ENCODE measurements at regions not wholly inside any gene's neighbourhood (a gene's known extent, or its start where the extent isn't known, plus 50 kb on each side); places are given as distances from the start of the nearest gene placed in this dataset.

DNA sequence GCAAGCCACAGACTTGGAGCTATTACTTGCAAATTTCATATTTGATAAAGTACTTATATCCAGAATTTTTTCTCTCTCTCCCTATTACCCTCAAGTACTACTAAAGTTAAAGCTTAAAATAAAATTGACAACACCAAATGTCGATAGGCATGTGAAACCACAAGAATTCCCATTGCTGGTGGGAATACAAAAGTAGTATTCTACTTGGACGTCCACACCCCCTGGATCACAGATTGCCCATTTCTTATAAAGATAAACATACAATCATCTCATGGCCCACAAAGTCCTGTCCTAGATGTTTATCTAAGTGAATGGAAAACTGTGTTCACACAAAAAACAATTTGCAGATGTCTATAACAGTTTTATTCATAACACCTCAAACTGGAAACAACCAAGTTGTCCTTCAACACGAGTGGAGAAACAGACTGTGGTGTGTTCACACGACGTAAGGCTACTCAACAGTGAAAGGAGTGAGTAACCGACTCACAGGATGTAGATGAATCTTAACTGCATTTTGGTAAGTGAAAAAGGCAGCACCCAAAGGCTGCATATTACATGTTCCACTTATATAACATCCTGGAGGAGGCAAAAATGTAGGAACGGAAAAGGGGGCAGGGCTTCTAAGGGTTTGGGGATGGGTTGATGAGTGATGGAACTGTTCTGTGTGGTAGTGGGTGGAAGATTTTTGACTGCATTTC is 297.4 kb downstream of the THBS2 start:
- TF ChIP-seq, protein P1, sequence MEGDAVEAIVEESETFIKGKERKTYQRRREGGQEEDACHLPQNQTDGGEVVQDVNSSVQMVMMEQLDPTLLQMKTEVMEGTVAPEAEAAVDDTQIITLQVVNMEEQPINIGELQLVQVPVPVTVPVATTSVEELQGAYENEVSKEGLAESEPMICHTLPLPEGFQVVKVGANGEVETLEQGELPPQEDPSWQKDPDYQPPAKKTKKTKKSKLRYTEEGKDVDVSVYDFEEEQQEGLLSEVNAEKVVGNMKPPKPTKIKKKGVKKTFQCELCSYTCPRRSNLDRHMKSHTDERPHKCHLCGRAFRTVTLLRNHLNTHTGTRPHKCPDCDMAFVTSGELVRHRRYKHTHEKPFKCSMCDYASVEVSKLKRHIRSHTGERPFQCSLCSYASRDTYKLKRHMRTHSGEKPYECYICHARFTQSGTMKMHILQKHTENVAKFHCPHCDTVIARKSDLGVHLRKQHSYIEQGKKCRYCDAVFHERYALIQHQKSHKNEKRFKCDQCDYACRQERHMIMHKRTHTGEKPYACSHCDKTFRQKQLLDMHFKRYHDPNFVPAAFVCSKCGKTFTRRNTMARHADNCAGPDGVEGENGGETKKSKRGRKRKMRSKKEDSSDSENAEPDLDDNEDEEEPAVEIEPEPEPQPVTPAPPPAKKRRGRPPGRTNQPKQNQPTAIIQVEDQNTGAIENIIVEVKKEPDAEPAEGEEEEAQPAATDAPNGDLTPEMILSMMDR (IDR thresholded peaks at IDR 0.05): no peak
- no peak for TF ChIP-seq EZH2 (IDR thresholded peaks at IDR 0.05; ENCODE audit: borderline replicate concordance, insufficient read depth, low read depth, low read length, poor library complexity, severe bottlenecking)

Measured in B cell (primary cell).